K562 (cell line): ENCODE measurements at regions not wholly inside any gene's neighbourhood (a gene's known extent, or its start where the extent isn't known, plus 50 kb on each side); places are given as distances from the start of the nearest gene placed in this dataset.

Source experiments
- ATAC-seq: fragments of 200-7000 bp; cut with Tn5 transposase; 3 replicates; pipeline ENCODE4 v1.9.1; 2020; ENCODE audit warnings: moderate library complexity
- BruUV-seq: library from RNA; stranded (reverse); fragments of 400-500 nt; replicated peaks from 2 replicates; lab custom pipeline; 2021; lab: Mats Ljungman, UMichigan
- CTCF ChIA-PET: fragments of 300-600 bp; formaldehyde crosslinking; extraction: SDS; loops from one replicate; lab custom pipeline; 2021; ENCODE audit warnings: low intra/inter-chr PET ratio; lab: Yijun Ruan, JAX
- POLR2A ChIA-PET: fragments of 300-600, 350-650 bp; sonication (Branson Sonifier 250); formaldehyde crosslinking; extraction: SDS; loops from one replicate; lab custom pipeline; 2021; ENCODE audit warnings: antibody characterized with exemption, inconsistent platforms; lab: Yijun Ruan, JAX
- DNase-seq, 4 experiments: peaks; one replicate each; pipeline versions ENCODE4 v3.0.0 to v3.0.0-alpha.2; 2011 to 2018; ENCODE audit warnings: low spot score in 3 of 4, mixed read lengths in 3 of 4; ENCODE audit errors: extremely low read depth in 1 of 4
- FAIRE-seq: peaks from 2 replicates; lab custom pipeline; 2011; peaks lifted over from hg19 to GRCh38; lab: Jason Lieb, UNC
- H2AFZ ChIP-seq: 2 replicates; pipeline ENCODE4 v1.6.0; 2011; ENCODE audit warnings: low read depth, low read length, control low read depth, inconsistent platforms
- H3K27ac ChIP-seq: fragments of 200-600 bp; 3 replicates; pipeline ENCODE4 v1.8.0; 2011; ENCODE audit warnings: low read depth, mild to moderate bottlenecking, control low read depth, inconsistent platforms, low read length, moderate library complexity, mixed read lengths; ENCODE audit errors: extremely low read depth
- H3K27me3 ChIP-seq, 2 experiments: fragments of 300-600 bp in 1 of 2; 2 replicates in 1 of 2; 3 replicates in 1 of 2; pipeline versions ENCODE4 v1.6.0 to v1.8.0; 2011; ENCODE audit warnings: inconsistent platforms in 2 of 2, low read length in 2 of 2, mild to moderate bottlenecking in 1 of 2, mixed read lengths in 1 of 2, moderate library complexity in 1 of 2; ENCODE audit not compliant: control insufficient read depth in 2 of 2, insufficient read depth in 2 of 2
- H3K36me3 ChIP-seq: fragments of 300-600 bp; 3 replicates; pipeline ENCODE4 v1.8.0; 2011; ENCODE audit warnings: mild to moderate bottlenecking, low read length, inconsistent platforms; ENCODE audit not compliant: control insufficient read depth, insufficient read depth
- H3K4me1 ChIP-seq, 2 experiments: fragments of 200-600 bp in 1 of 2; replicated peaks in 1 of 2; 2 replicates in 1 of 2; 3 replicates in 1 of 2; pipeline versions ENCODE4 v1.5.1 to v1.8.0; 2011; ENCODE audit warnings: inconsistent platforms in 2 of 2, low read length in 2 of 2, mild to moderate bottlenecking in 1 of 2, mixed read lengths in 1 of 2, moderate library complexity in 1 of 2; ENCODE audit not compliant: control insufficient read depth in 2 of 2, insufficient read depth in 2 of 2
- H3K4me2 ChIP-seq: 2 replicates; pipeline ENCODE4 v1.6.1; 2011; ENCODE audit warnings: low read length, control low read depth, inconsistent platforms, mixed read lengths; ENCODE audit not compliant: insufficient read depth
- H3K4me3 ChIP-seq: fragments of 200-600 bp; sonication (generic), shearing (Covaris generic); 2 replicates; pipeline ENCODE4 v1.5.1; 2016; ENCODE audit warnings: control low read depth, inconsistent platforms
- H3K79me2 ChIP-seq: fragments of 200-600 bp; 3 replicates; pipeline ENCODE4 v1.8.0; 2011; ENCODE audit warnings: low read length, inconsistent platforms; ENCODE audit not compliant: control insufficient read depth, insufficient read depth
- H3K9ac ChIP-seq, 2 experiments: 2 replicates each; pipeline versions ENCODE4 v1.6.0 to v1.6.1; 2011; ENCODE audit warnings: low read depth in 2 of 2, low read length in 2 of 2, control low read depth in 1 of 2, inconsistent platforms in 1 of 2, mild to moderate bottlenecking in 1 of 2, mixed read lengths in 1 of 2; ENCODE audit not compliant: insufficient read depth in 1 of 2
- H3K9me1 ChIP-seq: one replicate; pipeline ENCODE4 v1.6.0; 2011; ENCODE audit warnings: inconsistent platforms, mild to moderate bottlenecking, low read length, moderate library complexity; ENCODE audit not compliant: control insufficient read depth, insufficient read depth
- H3K9me3 ChIP-seq: replicated peaks from 2 replicates; pipeline ENCODE4 v1.5.1; 2011; ENCODE audit warnings: low read depth, low read length, inconsistent platforms; ENCODE audit not compliant: control insufficient read depth, insufficient read depth
- H4K20me1 ChIP-seq: replicated peaks from 2 replicates; pipeline ENCODE4 v1.6.1; 2011; ENCODE audit warnings: low read length, inconsistent platforms, mixed read lengths; ENCODE audit not compliant: control insufficient read depth, insufficient read depth
- ASH1L ChIP-seq: fragments of 450-650 bp; IDR thresholded peaks from 2 replicates; pipeline ENCODE4 v1.6.1; 2018; ENCODE audit warnings: borderline replicate concordance, mild to moderate bottlenecking, low read depth; ENCODE audit not compliant: partially characterized antibody
- RBM15 ChIP-seq: fragments of 200-400 bp; formaldehyde crosslinking; IDR thresholded peaks from 2 replicates; pipeline ENCODE4 v1.6.1; 2018; ENCODE audit warnings: mild to moderate bottlenecking, low read length, moderate library complexity; ENCODE audit not compliant: insufficient read depth
- ZKSCAN3 ChIP-seq: fragments of 250-450 bp; sonication (Bioruptor Pico); IDR thresholded peaks from 2 replicates; pipeline ENCODE4 v1.4.0; 2020
- ZNF146 ChIP-seq: IDR thresholded peaks from one replicate; pipeline ENCODE4 v1.6.1; 2018; ENCODE audit warnings: missing compliant biosample characterization; ENCODE audit not compliant: unreplicated experiment
- ZNF174 ChIP-seq: fragments of 250-450 bp; sonication (Bioruptor Pico); IDR thresholded peaks from 2 replicates; pipeline ENCODE4 v1.4.0; 2020; ENCODE audit warnings: mild to moderate bottlenecking
- WGBS: fragments of 100-300 bp; shearing (Covaris generic); methylation state at CpG from one replicate; pipeline ENCODE4 v1.1.6; 2016; ENCODE audit warnings: low coverage, mixed read lengths; ENCODE audit not compliant: insufficient coverage; ENCODE audit errors: missing lambda C conversion rate; 5-methylcytosine and 5-hydroxymethylcytosine counted together
- in situ Hi-C: fragments of 300-500 bp; cut with MboI; formaldehyde crosslinking; loops from 4 replicates; pipeline ENCODE4 v1.15.0; 2018; ENCODE audit warnings: inconsistent platforms, mixed read lengths
- intact Hi-C: fragments of 100-400 bp; cut with micrococcal nuclease; formaldehyde crosslinking; loops from 2 replicates; pipeline ENCODE4 v1.14.2; 2022
- TF ChIP-seq, protein P1 (sequence below): fragments of 450-650 bp; formaldehyde crosslinking; IDR thresholded peaks from 2 replicates; pipeline ENCODE4 v1.4.0; 2022; ENCODE audit warnings: missing genetic modification characterization

GRCh38 chr18:78531637-78532036 lies 448.0 kb upstream of the SALL3 start:
- 0% methylated on average over 11 of the region's 11 CpGs for WGBS
- H3K4me2 ChIP-seq, result no peak overlapping the region
- intact Hi-C loops, result no loop called here
- ChIA-PET CTCF (no interaction called here), POLR2A (no interaction called here)
- TF ChIP-seq ZNF146 (CRISPR knock-in tag), result no peak
- no peak for TF ChIP-seq ASH1L
- TF ChIP-seq ZKSCAN3 (CRISPR knock-in tag), result no peak
- TF ChIP-seq, protein P1, sequence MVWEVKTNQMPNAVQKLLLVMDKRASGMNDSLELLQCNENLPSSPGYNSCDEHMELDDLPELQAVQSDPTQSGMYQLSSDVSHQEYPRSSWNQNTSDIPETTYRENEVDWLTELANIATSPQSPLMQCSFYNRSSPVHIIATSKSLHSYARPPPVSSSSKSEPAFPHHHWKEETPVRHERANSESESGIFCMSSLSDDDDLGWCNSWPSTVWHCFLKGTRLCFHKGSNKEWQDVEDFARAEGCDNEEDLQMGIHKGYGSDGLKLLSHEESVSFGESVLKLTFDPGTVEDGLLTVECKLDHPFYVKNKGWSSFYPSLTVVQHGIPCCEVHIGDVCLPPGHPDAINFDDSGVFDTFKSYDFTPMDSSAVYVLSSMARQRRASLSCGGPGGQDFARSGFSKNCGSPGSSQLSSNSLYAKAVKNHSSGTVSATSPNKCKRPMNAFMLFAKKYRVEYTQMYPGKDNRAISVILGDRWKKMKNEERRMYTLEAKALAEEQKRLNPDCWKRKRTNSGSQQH (CRISPR knock-in tag), result no peak
- TF ChIP-seq ZNF174 (CRISPR knock-in tag), result no peak
- no peak for TF ChIP-seq RBM15
- no peak overlapping the region for H3K9ac ChIP-seq
- H3K27me3 ChIP-seq, result peaks cover 2 to 13% of the 10 kb centered on the region in 2 experiments; a peak in 2 of 5 replicates
- BruUV-seq, result no TSS peak
- 0 out of 5 replicates have a peak, but pooled peaks cover 0 to 3% of the 10 kb centered on the region in 2 experiments for H3K4me1 ChIP-seq
- no peaks in the 10 kb centered on the region for H3K9me1 ChIP-seq
- DNase-seq, result no peak
- no peak overlapping the region for H3K4me3 ChIP-seq
- no peaks in the 10 kb centered on the region for H3K9me3 ChIP-seq
- no peaks in the 10 kb centered on the region for H3K36me3 ChIP-seq
- in situ Hi-C loops, result no loop called here
- no peaks in the 10 kb centered on the region for H4K20me1 ChIP-seq
- H2AFZ ChIP-seq, result no peak overlapping the region
- no peak for ATAC-seq
- H3K79me2 ChIP-seq, result no peaks in the 10 kb centered on the region
- no peak overlapping the region for H3K27ac ChIP-seq
- no peak for FAIRE-seq
